ENCODE measurements at regions not wholly inside any gene's neighbourhood (a gene's known extent, or its start where the extent isn't known, plus 50 kb on each side); places are given as distances from the start of the nearest gene placed in this dataset.
A peak's percentile ranks its signal among the peaks of the same experiment; 100 is the strongest.
"Not testable (repeated sequence)": the region's sequence is repeated elsewhere in the genome, so short reads cannot be mapped to it uniquely, and the experiment has no call there.

DNA sequence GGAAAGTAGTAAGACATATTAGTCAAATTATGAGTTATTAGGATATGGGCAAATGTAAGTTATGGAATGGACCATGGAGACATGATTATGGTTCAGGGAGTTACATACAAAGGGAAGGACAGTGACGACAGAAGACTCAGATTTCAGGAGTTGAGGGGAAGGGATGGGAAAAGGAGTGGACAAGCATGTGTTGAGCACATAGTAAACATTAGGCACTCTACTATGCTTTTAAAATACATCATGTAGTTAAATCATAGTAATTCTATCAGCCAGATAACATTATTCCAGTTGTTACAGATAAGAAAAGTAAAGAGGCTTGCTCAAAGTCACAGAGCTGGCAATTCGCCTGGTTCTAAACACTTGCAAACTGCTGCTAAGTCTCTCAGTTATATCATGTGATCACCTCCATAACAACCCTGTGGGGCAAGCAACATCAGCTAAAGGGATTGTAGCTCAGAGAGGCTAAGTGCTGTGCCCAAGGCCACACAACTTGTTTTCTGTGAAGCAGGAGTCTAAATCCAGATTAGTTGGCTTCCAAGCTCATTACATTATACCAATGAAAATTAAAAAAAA is 115.2 kb upstream of the MDFIC start:
- DNase-seq (ENCODE audit: low read depth in 2 of 2), result no peak

DNA sequence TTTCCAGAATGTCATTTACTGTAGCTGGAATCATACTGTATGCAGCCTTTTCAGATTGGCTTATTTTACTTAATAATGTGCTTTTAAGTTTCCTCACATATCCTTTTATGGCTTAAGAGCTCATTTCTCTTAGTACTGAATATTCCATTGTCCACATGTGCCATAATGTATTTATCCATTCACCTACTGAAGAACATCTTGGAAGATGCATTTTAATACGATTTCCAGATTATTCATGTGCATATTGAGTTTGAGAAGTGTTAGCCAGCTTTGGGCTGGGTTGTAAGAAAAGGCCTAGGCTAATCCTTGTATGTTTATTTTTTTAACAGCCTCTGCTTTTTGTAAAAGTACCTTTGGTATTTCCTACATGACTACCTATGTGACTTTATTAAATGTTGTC is 109.3 kb upstream of the MDFIC start:
- no peak for DNase-seq (ENCODE audit: low read depth in 2 of 2)

GRCh38 chr7:114813624-114814023 is 108.3 kb upstream of the MDFIC start:
- no peak for DNase-seq (ENCODE audit: low read depth in 2 of 2)

DNA sequence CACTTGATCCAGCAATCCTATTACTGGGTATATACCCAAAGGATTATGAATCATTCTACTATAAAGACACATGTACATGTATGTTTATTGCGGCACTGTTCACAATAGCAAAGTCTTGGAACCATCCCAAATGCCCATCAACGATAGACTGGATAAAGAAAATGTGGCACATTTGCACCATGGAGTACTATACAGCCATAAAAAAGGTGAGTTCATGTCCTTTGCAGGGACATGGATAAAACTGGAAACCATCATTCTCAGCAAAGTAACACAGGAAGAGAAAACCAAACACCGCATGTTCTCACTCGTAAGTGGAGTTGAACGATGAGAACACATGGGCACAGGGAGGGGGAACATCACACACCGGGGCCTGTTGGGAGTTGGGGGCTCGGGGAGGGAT is 104.9 kb upstream of the MDFIC start:
- DNase-seq (ENCODE audit: low read depth in 2 of 2), result not testable (repeated sequence)

DNA sequence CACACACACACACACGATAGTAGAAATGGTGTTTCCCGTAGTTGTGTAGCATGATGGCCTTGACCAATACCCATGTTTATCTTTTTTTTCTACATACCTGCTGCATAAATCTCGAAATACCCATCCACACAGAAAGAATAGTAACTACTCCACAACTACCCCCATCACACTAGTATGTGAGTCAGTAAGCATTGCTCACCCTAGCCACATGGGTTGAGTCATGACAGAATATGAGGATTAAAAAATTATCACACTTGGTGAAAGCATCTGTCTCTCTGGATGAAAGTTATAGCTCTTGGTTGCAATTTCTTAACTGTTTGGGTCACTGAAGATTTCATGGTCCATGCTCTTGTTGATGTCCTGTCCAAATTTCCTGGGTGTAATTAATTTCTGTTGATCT is 103.4 kb upstream of the MDFIC start:
- peak in 1 of 2 donors; percentile 66 for DNase-seq (ENCODE audit: low read depth in 2 of 2)

DNA sequence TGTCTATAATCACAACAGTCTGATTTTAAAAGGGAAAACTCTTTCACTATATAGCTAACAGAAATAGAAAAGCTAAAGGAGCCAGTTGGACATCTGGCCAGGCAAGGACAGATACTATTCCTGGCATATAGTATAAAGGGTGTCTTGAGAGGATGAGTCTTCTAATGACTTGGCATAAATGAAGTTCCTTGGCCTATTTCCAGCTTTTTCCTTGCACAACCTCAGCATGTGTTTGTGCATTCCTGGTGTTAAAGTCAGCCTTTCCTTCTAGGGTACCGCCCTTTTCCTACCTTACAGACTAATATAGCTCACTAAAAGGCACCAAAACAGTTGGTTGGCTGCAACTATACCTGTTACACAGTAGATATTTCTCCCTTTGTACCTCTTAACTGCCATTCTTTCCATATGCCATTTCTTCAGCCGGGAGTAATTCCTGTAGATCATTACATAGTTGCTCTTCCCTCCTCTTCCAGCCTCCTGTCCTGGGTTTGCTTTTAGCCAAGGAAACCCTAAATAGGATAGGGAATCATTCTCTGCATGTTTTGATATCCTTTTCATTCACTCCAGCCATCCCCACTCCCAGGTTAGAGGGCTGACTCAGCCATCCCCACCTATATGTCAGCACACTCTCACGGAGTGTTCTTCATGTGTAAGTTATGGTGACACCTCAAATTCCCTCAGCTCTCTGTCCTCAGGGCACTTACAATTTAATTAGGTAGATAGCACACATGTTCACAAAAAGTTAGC is 102.1 kb upstream of the MDFIC start:
- peak; percentile 48 to 93 for DNase-seq (ENCODE audit: low read depth in 2 of 2)

GRCh38 chr7:114821030-114821900 is 100.6 kb upstream of the MDFIC start:
- DNase-seq (ENCODE audit: low read depth in 2 of 2), result peak; percentile 3 to 85

GRCh38 chr7:114822131-114822530 is 99.8 kb upstream of the MDFIC start:
- no peak for DNase-seq (ENCODE audit: low read depth in 2 of 2)

DNA sequence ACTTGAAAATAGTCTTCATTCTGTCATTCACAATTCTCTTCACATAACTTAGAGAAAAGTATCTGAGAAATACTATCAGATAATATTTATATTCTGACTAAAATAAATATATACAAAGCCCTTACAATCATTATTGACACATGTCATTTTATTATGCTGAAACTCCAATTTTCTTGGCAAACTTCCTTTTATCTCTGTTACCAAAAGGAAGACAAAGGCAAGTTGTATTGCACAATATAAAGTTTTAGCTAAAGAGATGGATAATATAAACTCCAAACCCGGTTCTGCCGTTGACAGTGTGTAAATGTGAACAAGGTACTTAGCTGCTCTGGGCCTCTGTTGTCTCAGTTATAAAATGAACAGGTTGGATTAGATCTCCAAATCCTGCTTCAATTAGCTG is 99.0 kb upstream of the MDFIC start:
- DNase-seq (ENCODE audit: low read depth in 2 of 2), result no peak

GRCh38 chr7:114823290-114823689 is 98.6 kb upstream of the MDFIC start:
- no peak for DNase-seq (ENCODE audit: low read depth in 2 of 2)

- DNase-seq (ENCODE audit: low read depth in 2 of 2), result no peak
These were observed 96.4 kb upstream of the MDFIC start for GRCh38 chr7:114825423-114825951.

DNA sequence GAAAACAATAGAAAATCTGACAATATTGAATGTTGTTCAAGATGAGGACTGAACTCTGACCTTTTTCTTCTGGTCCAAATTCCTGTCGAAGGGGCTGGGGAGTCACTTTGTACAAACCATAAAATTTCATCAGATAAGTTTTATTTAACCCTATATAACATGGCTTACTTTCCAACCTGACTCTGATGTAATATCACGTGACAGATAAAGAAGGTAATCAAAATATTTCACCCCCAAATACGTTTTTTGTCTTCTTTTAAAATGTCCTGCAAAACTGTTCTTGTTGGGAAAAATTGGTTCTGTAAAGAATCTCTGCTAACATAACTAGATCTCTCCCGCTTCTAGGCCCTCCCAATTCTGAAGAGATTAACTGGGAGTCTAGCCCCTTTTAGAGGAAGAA is 90.9 kb upstream of the MDFIC start:
- peak in 1 of 2 donors; percentile 69 for DNase-seq (ENCODE audit: low read depth in 2 of 2)

DNA sequence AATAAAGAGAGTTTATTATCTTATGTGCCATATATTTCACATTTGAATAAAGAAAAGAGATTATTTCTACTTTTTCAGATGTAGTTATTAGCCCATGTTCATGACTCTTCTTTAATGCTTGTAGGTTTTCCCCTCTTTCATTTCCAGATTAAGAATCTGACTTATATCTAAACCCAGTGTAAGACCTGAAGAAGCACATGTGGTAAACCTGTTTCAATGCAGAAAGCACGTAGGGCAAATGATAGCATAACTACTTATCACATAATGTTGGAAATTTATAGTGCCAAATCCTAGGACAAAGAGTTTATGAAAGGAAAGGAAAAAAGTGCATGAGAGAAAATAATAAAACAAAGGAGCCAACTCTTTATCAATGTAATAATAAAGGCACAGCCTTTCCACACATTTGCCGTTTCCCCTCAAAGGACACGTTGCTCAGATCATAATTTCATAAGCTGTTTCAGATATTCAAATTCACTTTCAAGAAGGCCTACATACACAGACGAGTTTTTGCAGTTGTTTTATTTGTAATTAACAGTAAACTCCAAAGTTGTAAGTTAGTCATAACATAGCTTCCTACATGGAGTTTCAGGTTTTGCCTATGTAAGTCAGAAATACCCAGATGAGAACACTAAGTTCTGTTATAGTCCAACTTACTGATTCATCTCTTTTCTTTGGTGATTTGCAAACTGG is 88.8 kb upstream of the MDFIC start:
- DNase-seq (ENCODE audit: low read depth in 2 of 2), result peak in 1 of 2 donors; percentile 78

- DNase-seq (ENCODE audit: low read depth in 2 of 2), result no peak
These were observed 86.6 kb upstream of the MDFIC start for GRCh38 chr7:114835303-114835702.

- DNase-seq (ENCODE audit: low read depth in 2 of 2), result peak in 1 of 2 donors; percentile 89
These were observed 86.0 kb upstream of the MDFIC start for GRCh38 chr7:114835861-114836260.

- no peak for DNase-seq (ENCODE audit: low read depth in 2 of 2)
These were observed 79.3 kb upstream of the MDFIC start for GRCh38 chr7:114842551-114843065.

DNA sequence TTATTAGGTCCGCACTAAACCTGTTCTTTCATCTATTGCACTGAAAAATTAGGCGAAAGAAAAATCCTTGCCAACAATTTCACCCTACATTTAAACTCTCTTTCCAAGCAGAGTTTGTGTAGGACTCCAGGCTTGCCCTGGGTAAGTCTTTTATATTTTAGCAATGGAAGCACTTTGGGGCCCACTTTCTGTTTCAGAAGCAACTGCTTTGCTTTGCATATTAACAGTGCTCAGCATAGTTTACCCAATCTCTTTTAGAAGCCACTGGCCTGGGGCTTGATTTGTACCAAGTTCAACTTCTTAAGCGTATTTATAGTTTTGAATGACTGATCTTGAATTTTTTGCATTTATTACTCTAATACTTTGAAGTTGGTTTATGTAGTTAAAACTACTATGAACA is 78.8 kb upstream of the MDFIC start:
- DNase-seq (ENCODE audit: low read depth in 2 of 2), result no peak

DNA sequence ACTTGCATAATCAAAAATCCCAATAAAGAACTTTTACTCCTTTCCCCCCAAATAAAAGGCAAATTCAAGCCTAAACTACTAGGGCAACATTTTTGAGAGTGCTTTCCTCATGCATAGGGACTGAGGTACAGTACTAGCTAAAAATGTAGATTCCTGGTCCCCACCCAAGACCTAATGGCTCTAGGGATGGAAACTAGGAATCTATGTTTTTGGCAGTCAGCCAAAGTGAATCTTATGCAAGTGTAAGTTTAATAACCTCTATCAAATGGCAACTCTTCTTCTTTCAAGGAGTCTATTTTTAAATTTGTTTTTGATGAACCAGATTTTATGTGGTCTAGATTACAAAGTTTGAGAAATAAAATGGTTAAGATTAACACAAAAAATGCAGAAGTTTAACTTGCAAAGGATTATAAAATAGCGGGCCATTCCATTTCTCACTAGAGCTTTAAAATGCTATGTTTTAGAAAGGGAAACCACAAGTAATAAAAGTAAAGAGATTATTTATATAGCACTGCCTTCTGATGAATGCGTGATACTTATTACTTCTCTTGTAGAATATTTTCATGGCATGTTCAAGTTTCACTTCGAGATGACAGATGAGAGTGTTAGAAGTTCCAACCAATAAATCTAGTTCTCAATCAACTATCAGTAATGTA is 70.4 kb upstream of the MDFIC start:
- no peak for DNase-seq (ENCODE audit: low read depth in 2 of 2)

GRCh38 chr7:114852293-114852692 is 69.6 kb upstream of the MDFIC start:
- no peak for DNase-seq (ENCODE audit: low read depth in 2 of 2)

GRCh38 chr7:114853189-114853588 is 68.7 kb upstream of the MDFIC start:
- no peak for DNase-seq (ENCODE audit: low read depth in 2 of 2)

- DNase-seq (ENCODE audit: low read depth in 2 of 2), result no peak
These were observed 67.5 kb upstream of the MDFIC start for GRCh38 chr7:114854369-114854768.

Measured in lung microvascular endothelial cell (primary cell).